ENCODE measurements at regions not wholly inside any gene's neighbourhood (a gene's known extent, or its start where the extent isn't known, plus 50 kb on each side); places are given as distances from the start of the nearest gene placed in this dataset.

GRCh38 chr15:22265056-22265945 lies 185.0 kb downstream of the OR4M2 start:
- TF ChIP-seq POLR2A (IDR thresholded peaks at IDR 0.05; ENCODE audit: low read depth, low read length) = no peak
- TF ChIP-seq TAF1 (IDR thresholded peaks at IDR 0.05; ENCODE audit: borderline replicate concordance, low read depth, low read length) = no peak

Data from GM12892 (cell line).